Posterior cingulate gyrus (tissue), 11 donors: ENCODE measurements at regions not wholly inside any gene's neighbourhood (a gene's known extent, or its start where the extent isn't known, plus 50 kb on each side); places are given as distances from the start of the nearest gene placed in this dataset.

Source experiments
- DNase-seq, 10 donors: peaks; one replicate each; pipeline versions ENCODE4 v3.0.0 to v3.0.0-alpha.2; 2020 to 2021; ENCODE audit warnings: mixed read lengths in 3 of 10
- intact Hi-C: fragments of 100-400 bp; cut with DNase I; formaldehyde crosslinking; loops from one replicate; pipeline ENCODE4 v1.15.1; 2023

- no peak for DNase-seq
- intact Hi-C loops, result no loop called here
These were observed 275.0 kb upstream of the MIR17HG start for GRCh38 chr13:91072486-91072885.

GRCh38 chr13:91074091-91074490 is 273.4 kb upstream of the MIR17HG start:
- intact Hi-C loops, result no loop called here
- DNase-seq, result no peak

GRCh38 chr13:91076830-91077229 is 270.7 kb upstream of the MIR17HG start:
- DNase-seq, result no peak
- intact Hi-C loops, result no loop called here

GRCh38 chr13:91078093-91078679 is 269.3 kb upstream of the MIR17HG start:
- intact Hi-C loops, result no loop called here
- DNase-seq, result no peak

- DNase-seq, result no peak
- intact Hi-C loops, result no loop called here
These were observed 268.3 kb upstream of the MIR17HG start for GRCh38 chr13:91079176-91079575.

- no peak for DNase-seq
- intact Hi-C loops, result no loop called here
These were observed 262.4 kb upstream of the MIR17HG start for GRCh38 chr13:91085127-91085526.

- no peak for DNase-seq
- intact Hi-C loops, result no loop called here
These were observed 260.4 kb upstream of the MIR17HG start for GRCh38 chr13:91086936-91087716.

- intact Hi-C loops, result no loop called here
These were observed 250.2 kb upstream of the MIR17HG start for GRCh38 chr13:91097269-91097668.

GRCh38 chr13:91099877-91100276 is 247.6 kb upstream of the MIR17HG start:
- DNase-seq, result no peak
- intact Hi-C loops, result no loop called here

More at GRCh38 chr13:91097269-91097668, 250.2 kb upstream of the MIR17HG start:
- no peak for DNase-seq

- no peak for DNase-seq
- intact Hi-C loops, result no loop called here
These were observed 246.5 kb upstream of the MIR17HG start for GRCh38 chr13:91100944-91101343.

- no peak for DNase-seq
- intact Hi-C loops, result no loop called here
These were observed 246.1 kb upstream of the MIR17HG start for GRCh38 chr13:91101381-91101780.

GRCh38 chr13:91105270-91105669 is 242.2 kb upstream of the MIR17HG start:
- no peak for DNase-seq
- intact Hi-C loops, result no loop called here

- intact Hi-C loops, result no loop called here
These were observed 240.9 kb upstream of the MIR17HG start for GRCh38 chr13:91106565-91106964.

GRCh38 chr13:91108315-91108714 is 239.2 kb upstream of the MIR17HG start:
- DNase-seq, result no peak
- intact Hi-C loops, result no loop called here

More at GRCh38 chr13:91106565-91106964, 240.9 kb upstream of the MIR17HG start:
- DNase-seq, result no peak

- no peak for DNase-seq
- intact Hi-C loops, result no loop called here
These were observed 235.8 kb upstream of the MIR17HG start for GRCh38 chr13:91111476-91112200.

- DNase-seq, result no peak
- intact Hi-C loops, result no loop called here
These were observed 235.1 kb upstream of the MIR17HG start for GRCh38 chr13:91112201-91112923.

- no peak for DNase-seq
These were observed 234.6 kb upstream of the MIR17HG start for GRCh38 chr13:91112924-91113277.

GRCh38 chr13:91115776-91116175 is 231.7 kb upstream of the MIR17HG start:
- intact Hi-C loops, result no loop called here
- DNase-seq, result no peak

More at GRCh38 chr13:91112924-91113277, 234.6 kb upstream of the MIR17HG start:
- intact Hi-C loops, result no loop called here

- intact Hi-C loops, result no loop called here
- DNase-seq, result no peak
These were observed 230.1 kb upstream of the MIR17HG start for GRCh38 chr13:91117351-91117750.

GRCh38 chr13:91119643-91120042 is 227.8 kb upstream of the MIR17HG start:
- no peak for DNase-seq
- intact Hi-C loops, result no loop called here

- intact Hi-C loops, result no loop called here
These were observed 224.7 kb upstream of the MIR17HG start for GRCh38 chr13:91122766-91123165.

More at GRCh38 chr13:91122766-91123165, 224.7 kb upstream of the MIR17HG start:
- no peak for DNase-seq
